ENCODE measurements at regions not wholly inside any gene's neighbourhood (a gene's known extent, or its start where the extent isn't known, plus 50 kb on each side); places are given as distances from the start of the nearest gene placed in this dataset.

- TF ChIP-seq SMC3 (IDR thresholded peaks at IDR 0.05): no peak
- TF ChIP-seq MAX (IDR thresholded peaks at IDR 0.05): no peak
- TF ChIP-seq CTCF (IDR thresholded peaks at IDR 0.05): no peak
- TF ChIP-seq JUN (IDR thresholded peaks at IDR 0.05): no peak
- TF ChIP-seq BHLHE40 (IDR thresholded peaks at IDR 0.05; ENCODE audit: low read depth, low read length): no peak
- no peak for TF ChIP-seq KDM5A (IDR thresholded peaks at IDR 0.05)
- TF ChIP-seq RCOR1 (IDR thresholded peaks at IDR 0.05; ENCODE audit: low read depth, low read length): no peak
- TF ChIP-seq NPAS2 (CRISPR knock-in tag; IDR thresholded peaks at IDR 0.05; ENCODE audit: borderline replicate concordance): no peak
- TF ChIP-seq RAD21 (conservative IDR thresholded peaks at IDR 0.05 in 1 of 2, IDR thresholded peaks at IDR 0.05 in 1 of 2): no peak
Observed at GRCh38 chr2:116095636-116096035, 1653.2 kb downstream of the DPP10 start.

Data from A549 (cell line).